AG04449 (cell line): ENCODE measurements at regions not wholly inside any gene's neighbourhood (a gene's known extent, or its start where the extent isn't known, plus 50 kb on each side); places are given as distances from the start of the nearest gene placed in this dataset.

Source experiments
- CTCF ChIA-PET: fragments of 350-600 bp; formaldehyde crosslinking; extraction: SDS; loops from one replicate; lab custom pipeline; 2021; ENCODE audit warnings: antibody characterized with exemption; lab: Yijun Ruan, JAX
- POLR2A ChIA-PET: fragments of 400-600, 350-600 bp; formaldehyde crosslinking; extraction: SDS; loops from one replicate; lab custom pipeline; 2020; ENCODE audit warnings: antibody characterized with exemption, inconsistent platforms; lab: Yijun Ruan, JAX
- DNase-seq: peaks from one replicate; pipeline ENCODE4 v3.0.0-alpha.2; 2010; ENCODE audit warnings: low read depth, low spot score
- H3K4me3 ChIP-seq: 2 replicates; pipeline ENCODE4 v1.5.1; 2011; ENCODE audit warnings: low read depth, mild to moderate bottlenecking, control low read depth, low read length
- TF ChIP-seq, protein P1 (sequence below): IDR thresholded peaks from one replicate; pipeline ENCODE4 v1.5.1; 2011; ENCODE audit warnings: mild to moderate bottlenecking, moderate library complexity, low read length, control low read depth, inconsistent platforms; ENCODE audit not compliant: insufficient read depth; ENCODE audit errors: missing control alignments

DNA sequence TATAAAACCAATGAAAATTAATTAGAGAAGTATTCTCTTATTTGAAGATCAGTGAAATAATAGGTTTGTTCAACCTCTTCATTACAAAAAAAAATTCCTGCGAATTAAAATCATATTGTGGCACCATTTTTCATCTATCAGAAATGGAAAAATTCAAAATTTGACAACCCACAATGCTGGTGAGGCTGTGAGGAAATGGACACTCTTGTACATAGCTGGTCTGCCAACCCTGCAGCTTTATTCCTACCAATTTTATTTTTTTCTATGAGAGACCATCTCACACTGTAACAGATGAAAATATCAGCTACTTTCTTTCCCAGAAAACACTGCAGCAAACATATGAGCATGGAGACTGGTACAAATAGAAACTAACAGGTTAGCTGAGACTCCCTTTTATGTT, 208.8 kb upstream of the SEMA3E start:
- H3K4me3 ChIP-seq: no peak overlapping the region
- DNase-seq: no peak
- TF ChIP-seq, protein P1, sequence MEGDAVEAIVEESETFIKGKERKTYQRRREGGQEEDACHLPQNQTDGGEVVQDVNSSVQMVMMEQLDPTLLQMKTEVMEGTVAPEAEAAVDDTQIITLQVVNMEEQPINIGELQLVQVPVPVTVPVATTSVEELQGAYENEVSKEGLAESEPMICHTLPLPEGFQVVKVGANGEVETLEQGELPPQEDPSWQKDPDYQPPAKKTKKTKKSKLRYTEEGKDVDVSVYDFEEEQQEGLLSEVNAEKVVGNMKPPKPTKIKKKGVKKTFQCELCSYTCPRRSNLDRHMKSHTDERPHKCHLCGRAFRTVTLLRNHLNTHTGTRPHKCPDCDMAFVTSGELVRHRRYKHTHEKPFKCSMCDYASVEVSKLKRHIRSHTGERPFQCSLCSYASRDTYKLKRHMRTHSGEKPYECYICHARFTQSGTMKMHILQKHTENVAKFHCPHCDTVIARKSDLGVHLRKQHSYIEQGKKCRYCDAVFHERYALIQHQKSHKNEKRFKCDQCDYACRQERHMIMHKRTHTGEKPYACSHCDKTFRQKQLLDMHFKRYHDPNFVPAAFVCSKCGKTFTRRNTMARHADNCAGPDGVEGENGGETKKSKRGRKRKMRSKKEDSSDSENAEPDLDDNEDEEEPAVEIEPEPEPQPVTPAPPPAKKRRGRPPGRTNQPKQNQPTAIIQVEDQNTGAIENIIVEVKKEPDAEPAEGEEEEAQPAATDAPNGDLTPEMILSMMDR: no peak
- CTCF ChIA-PET: no interaction called here
- POLR2A ChIA-PET: no interaction called here

DNA sequence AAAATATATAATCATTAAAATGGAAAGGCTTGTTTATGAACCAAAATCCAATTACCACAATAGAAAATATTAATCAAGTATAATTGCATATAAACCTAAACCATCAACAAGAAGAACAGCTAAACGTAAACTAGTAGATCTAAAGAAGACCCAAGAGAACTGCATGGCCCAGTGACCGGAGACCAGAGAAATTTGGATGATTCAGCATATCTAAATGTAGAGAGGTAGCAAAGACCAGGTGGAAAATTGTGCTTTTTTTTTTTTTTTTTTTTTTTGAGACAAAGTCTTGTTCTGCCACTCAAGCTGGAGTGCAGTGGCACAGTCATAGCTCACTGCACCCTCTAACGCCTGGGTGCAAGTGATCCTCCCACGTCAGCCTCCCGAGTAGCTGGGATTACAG, 207.2 kb upstream of the SEMA3E start:
- TF ChIP-seq, protein P1: no peak
- POLR2A ChIA-PET: no interaction called here
- no peak overlapping the region for H3K4me3 ChIP-seq
- no peak for DNase-seq
- CTCF ChIA-PET: no interaction called here

DNA sequence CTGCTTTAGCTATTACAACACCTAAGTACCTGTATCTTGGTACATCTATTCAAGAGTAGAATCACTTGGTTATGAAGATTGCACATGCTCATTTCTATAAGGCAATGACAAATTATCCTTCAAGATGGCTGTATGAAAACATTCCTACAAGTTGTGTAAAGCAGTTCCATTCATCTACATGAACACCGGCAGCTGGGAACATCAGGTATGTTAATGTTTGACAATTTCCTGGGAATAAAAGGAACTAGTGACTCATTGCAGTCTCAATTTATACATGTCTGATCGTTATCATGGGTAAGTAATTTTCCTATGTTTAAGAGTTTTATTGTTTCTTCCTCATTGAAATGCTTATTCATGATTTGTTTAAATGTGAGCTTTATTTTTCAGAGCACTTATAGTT, 203.2 kb upstream of the SEMA3E start:
- CTCF ChIA-PET: no interaction called here
- POLR2A ChIA-PET: no interaction called here
- TF ChIP-seq, protein P1: no peak

DNA sequence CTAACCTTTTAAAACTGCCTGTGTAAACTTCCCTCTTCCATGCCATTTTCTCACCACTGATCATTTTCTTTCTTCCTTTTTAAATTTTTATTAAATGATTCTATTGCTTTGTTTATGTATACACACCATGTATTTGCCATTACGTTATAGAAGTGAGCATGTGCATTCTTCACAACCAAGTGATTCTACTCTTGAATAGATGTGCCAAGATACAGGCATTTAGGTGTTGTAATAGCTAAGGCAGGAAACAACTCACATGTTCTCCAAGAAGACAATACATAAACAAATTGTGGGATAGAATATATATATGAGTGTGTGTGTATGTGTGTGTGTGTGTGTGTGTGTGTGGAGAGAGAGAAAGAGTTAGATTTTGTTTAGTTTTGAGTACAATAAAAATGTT, 202.6 kb upstream of the SEMA3E start:
- TF ChIP-seq, protein P1: no peak
- DNase-seq: no peak
- no peak overlapping the region for H3K4me3 ChIP-seq
- ChIA-PET CTCF (no interaction called here), POLR2A (no interaction called here)

More for the DNA sequence above, 203.2 kb upstream of the SEMA3E start:
- DNase-seq: no peak
- H3K4me3 ChIP-seq: no peak overlapping the region

DNA sequence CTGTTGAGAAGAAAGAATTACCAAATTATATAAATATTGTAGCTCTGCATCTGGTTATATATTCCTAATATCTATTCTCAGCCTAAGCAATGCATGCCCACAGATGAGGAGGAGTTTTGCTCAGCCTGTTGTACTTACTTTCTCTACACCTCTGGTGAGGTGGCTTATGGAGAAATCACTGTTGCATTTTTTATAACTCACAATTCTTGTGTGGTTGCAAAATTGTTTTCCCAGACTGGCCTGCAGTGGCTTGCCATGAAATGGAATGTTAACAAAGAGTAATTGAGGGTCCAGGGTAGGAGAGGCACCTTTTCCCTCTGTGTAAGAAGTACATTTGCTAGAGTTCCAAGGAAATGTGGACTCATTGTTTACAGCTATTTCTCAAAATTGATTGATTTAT, 202.0 kb upstream of the SEMA3E start:
- CTCF ChIA-PET: no interaction called here
- no peak overlapping the region for H3K4me3 ChIP-seq
- POLR2A ChIA-PET: no interaction called here
- no peak for DNase-seq
- TF ChIP-seq, protein P1: no peak

DNA sequence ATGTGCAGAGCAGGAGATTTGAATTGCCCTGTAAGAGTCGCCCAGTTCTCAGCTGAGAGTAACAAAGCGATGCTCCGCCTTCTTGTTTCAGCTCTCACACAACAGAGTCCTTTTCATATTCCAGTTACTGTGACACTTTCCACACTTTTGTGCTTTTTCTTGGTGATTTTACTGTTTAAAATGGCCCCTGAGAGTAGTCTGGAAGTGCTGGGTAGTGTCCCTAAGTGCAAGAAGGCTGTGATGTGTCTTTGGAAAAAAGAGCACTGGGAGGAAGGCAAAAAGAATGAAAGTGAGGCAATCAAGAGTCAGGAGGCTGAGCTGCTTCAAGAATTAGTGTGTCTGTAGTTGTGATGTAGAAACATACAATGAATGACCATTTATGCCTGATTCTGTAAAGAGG, 201.2 kb upstream of the SEMA3E start:
- CTCF ChIA-PET: no interaction called here
- POLR2A ChIA-PET: no interaction called here
- no peak overlapping the region for H3K4me3 ChIP-seq
- DNase-seq: peak; percentile 9
- TF ChIP-seq, protein P1: no peak
